Activated CD4-positive, alpha-beta T cell treated with anti-CD3 and anti-CD28 coated beads for 48 hours (primary cell): ENCODE measurements at regions not wholly inside any gene's neighbourhood (a gene's known extent, or its start where the extent isn't known, plus 50 kb on each side); places are given as distances from the start of the nearest gene placed in this dataset.

Experiments used
- DNase-seq: peaks from one replicate; pipeline ENCODE4 v3.0.0-alpha.2; 2020

DNA sequence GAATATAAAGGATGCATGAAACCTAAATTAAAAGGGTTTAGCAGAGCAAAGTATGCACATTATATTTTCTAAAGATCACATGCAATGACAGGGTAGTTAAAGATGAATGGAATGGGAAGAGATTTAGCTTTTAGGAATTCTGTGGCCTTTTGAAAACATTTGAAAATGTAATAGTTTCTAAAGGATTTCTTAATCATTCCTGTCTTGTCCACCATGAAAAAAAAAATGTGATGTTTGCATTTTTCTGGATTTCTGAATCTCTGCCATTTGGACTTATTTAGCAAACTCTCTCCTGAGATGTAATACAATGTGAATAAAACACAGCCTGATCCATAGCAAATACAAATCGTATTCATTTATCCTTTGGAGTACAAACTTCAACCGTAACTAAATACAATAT, 126.6 kb upstream of the RAB11FIP2 start:
- DNase-seq, result no peak

DNA sequence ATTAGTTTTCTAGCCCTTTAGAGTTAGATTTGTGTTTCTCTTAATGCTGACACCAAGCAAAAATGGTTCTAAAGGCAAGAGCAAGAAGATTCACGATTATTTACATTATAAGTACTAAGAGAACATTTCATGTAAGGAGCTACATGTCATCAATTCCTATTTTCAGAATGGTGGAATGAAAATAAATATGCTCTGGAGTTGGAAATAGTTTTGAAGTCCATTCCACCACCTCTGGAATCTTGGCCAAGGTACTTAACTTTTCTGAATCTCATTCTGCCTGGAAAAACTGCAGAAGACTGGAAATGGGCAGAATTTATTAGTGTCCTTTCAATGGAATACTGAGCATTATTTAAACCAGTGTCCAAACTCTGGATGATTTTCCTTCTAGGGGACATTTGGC, 125.1 kb upstream of the RAB11FIP2 start:
- DNase-seq, result no peak

DNA sequence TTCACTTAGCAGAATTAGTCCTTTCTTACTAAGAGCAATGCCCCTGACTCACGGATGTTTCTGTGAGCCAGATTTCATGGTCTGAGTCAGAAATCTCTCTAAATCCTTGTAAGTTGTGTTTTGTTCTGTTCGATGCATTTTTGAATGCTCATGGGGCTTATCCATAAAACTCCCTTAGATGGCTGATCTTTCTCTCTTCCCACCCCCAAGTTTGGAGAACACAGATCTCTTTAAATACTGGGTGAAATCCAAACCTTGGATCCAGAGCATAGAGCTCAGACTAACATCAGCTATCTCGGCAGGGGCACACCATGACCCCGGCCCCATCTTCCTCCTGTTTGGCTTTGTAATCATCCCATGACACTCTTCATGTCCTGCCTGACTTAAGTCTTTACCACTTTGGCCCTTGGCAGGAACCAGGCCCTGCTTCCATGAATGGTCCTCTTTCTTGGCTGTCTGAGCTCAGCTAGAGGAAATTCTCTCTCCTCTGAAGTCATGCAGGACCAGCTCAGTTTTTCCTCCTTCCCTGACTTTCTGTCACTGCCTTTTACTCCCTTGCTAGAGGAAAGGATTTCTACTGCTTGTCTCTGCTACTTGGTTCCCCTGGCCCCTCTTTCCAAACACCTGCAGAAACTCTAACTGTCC, 120.4 kb upstream of the RAB11FIP2 start:
- DNase-seq, result no peak

DNA sequence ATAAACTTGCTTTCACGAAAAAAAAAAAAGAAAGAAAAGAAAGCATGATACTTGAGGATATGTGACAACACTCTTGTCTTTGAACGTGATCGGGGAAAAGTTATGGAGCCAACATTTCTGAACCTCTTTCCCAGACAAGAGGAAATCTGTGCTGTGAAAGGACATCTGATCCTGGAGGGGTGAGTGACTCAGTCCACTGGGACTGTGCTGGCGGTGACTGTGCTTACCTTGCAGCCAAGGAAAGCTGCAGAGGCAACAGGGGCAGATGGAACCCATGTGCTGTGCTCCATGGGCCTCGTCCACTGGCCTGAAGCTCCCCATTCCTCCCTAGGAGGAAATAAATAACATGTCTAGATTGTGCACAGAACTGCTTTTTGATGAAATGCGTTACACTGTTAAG, 116.5 kb upstream of the RAB11FIP2 start:
- DNase-seq, result no peak

DNA sequence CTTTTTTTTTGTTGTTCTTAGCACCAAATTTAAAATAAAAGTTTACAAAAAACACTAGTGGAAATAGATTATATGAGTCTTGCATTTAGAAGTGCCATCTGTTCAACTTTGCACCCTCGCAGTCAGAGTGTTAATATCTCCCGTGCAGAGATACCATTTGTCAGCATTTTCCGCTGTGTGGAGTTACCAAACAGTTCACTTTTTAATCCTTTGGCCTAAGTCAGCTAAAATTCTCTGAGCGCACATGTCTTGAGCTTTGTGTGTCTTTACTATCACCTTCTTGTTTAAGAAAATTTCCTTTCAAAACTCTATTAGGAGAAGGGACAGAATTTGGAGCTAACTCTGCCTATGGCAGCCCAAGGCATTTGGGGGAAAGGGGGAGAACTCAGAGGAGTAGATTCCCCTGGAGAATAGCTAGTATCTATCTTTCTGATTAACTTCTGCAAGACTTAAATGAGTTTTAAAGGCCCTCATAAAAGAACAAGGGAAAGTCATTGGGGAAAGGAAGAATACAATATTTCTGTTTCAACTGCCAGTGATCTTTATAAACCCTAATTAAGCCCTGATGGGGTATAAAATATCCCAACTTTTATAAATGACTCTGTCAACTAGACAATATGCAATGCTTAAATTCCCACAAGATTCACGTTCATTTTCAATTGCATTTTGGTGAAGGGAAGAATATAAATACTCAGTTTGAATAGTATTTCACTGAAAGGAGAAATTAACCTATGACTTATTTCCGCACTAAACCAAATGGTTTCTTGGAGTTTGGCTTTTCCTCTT, 114.9 kb upstream of the RAB11FIP2 start:
- DNase-seq, result no peak

DNA sequence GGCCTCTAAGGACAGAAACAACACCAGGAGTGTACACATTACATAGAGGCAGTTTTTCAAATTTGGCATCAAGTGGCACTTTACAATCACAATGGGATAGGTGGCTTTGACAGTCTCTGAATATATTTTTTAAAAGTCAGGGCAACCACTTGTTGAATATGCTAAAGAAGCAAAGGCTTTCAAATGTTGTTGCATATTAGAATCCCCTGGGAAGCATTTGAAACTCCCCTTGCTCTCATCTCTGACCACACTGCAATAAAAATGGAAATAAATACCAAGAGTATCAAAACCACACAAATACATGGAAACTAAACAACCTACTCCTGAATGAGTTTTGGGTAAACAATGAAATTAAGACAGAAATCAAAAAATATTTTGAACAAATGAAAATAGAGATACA, 106.5 kb upstream of the RAB11FIP2 start:
- no peak for DNase-seq

DNA sequence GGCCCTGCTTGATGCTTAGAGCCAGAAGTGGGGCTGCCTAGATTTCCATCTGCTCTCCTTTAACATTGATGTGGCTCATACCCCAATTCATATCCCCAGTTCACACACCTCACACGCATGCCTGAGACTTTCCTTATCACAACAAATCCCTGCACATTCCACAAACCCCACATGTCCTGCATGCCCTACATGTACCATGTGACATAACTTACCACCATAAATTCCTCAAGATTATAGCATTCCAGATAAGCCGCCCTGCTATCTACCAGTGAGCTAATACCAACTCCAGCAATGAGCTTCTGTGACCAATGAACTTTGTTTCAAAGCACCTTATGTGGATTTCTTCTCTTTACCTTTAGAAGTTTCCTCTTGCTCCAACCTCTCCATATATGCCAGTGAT, 104.7 kb upstream of the RAB11FIP2 start:
- no peak for DNase-seq

DNA sequence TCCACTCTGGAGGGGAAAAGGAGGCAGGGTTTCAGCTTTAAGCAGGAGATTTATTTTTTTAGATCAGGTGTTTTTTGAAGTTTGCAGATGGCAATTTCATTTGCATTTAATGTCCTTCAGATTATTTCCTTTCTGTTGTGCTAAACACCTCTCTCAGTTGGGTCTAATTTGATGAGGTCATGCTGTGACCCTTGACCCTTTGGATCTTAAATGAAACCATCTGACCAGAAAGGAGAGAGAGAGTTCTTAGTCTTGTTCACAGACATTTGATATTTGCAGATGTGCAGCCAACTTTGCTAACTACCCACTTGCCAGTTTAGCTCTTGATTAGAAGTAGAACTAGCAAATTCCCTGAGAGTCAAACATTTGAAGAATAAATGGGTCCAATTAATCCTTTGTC, 101.5 kb upstream of the RAB11FIP2 start:
- DNase-seq, result no peak

DNA sequence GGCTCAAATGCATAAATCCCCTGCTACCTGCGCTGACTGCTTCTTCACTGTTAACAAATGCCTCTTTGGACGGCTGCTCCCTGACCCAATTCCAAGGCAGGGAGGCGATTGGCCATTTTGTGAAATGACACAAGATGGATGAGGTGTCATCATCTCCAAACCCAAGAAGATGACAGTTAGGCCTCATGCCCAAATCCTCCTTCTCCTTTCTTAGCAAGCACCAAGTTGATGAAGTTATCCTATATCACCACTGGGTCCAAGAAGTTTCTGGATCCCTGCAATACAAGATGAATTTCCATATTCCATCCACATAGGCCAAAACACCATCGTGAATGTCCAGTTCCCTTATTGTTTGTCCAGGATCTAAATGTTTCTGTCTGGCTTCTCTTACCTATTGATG, 98.5 kb upstream of the RAB11FIP2 start:
- DNase-seq, result no peak

DNA sequence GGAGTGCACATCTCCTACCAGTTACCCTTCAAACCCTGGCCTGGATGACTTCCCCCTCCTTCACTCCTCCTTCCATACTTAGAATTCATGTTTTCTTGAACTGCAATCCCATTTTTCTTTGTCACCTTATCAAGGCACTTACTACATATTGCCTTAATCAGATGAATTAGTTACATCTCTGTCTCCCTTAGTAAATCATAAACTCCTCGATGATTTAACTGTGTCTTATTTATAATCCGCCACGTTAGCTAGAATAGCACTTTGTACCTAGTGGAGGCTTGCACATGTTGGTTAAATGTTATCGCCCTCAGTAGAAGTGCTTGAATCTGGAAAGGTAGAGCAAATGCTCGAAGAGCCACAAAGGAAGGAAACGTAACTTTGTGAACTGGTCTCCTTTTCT, 94.7 kb upstream of the RAB11FIP2 start:
- no peak for DNase-seq

DNA sequence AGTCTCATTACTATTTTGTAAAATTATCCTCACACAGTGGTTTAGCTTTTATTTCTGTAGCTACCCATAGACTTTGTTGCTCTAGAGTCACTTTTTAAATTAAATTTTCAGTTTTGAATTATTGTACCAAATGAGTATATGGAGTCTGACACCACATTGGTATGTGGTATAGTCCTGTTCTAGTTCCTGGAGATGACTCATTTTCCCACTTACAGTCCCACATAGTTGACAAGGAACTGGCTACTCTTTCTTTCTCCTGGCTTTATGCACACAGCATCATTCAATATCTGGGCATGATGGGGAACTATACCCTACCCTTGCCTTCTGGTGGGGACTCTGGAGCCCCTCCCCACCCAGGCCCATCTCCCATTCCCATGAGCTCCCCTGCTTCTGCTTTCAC, 92.6 kb upstream of the RAB11FIP2 start:
- DNase-seq, result no peak

DNA sequence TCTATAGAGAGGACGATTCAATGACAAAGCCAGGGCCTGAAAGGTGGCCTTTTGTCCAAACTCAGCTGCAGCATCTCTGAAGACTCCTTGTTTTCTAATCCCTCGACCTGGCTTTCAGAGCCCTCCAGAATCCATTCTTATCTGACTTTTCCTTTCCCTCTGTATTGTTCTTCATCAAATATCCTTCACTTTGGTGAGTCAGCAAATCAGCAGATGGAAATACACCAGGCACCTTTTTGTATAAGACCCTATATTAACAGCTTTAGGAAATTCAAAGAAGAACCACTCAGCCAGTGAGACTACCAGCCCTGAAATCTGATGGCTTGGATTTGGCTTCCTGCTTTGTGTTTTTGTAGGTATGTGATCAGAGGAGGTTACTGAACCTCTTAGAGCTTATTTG, 81.9 kb upstream of the RAB11FIP2 start:
- DNase-seq, result no peak

DNA sequence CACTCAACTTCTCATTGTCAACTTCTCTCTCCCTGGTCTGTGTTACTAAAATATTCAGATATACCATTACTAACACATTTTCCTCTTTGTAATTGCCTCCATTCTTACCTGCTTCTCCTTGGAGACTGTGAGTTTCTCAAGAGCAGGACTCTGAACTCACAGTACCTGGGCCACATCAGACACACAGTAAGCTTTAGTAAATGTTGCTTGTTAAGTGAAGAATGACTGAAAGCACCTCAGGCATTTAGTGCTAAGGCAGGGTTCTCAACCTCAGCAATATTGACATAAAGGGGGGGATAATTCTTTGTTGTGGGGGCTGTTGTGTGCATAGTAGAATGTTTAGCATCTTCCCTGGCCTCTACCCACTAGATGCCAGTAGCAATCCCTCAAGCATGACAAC, 72.0 kb upstream of the RAB11FIP2 start:
- no peak for DNase-seq

DNA sequence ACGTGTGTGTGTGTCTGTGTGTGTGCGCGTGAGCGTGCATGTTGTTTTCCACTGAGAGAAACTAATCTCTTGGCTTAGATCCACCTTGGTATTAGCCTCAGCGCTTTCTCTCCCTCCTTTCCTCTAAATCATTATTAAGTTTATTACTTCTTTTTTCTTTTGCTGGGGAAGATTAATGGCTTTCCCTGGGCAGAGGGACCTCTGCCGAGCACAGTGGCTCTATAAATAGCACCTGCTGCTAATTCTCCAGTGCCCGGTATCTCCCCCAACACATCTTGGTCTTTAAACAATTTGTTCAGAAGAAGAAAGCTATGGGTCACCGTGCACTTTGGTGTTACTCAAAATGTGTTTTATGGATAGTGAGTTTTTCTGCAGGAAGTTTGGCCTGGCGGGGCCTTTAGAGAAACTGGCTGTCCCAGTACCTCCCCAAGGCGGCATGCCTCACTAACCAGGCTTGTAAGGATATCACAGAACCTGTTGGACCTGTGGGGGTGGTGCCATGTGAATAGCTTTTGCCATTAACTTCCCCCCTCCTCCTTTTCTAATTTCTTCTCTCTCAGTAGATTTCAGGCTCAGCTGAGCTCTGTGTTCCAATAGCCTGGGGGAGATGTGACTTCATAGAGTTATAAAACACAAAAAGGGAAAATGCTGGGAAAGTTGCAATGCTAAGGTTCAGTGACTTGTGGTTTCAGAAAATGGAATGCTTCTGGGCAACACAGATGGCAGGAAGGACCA, 70.1 kb upstream of the RAB11FIP2 start:
- DNase-seq, result no peak

DNA sequence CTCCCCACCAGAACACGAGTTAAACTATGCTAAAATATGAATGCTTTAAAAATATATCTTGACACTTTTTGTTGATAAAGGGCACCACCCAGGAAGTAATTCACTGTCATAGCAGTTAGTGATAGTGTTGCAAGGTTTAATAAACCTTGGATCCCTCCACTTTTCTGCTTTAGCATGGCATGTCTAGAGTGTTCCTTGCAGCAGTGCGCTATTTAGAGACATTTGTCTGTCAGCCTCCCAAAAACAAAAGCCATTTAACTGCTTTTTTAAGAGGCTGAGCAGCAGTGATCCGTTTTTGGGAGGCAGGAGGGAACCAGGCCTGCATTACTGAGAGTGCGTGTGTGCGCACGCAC, 69.6 kb upstream of the RAB11FIP2 start:
- DNase-seq, result no peak

DNA sequence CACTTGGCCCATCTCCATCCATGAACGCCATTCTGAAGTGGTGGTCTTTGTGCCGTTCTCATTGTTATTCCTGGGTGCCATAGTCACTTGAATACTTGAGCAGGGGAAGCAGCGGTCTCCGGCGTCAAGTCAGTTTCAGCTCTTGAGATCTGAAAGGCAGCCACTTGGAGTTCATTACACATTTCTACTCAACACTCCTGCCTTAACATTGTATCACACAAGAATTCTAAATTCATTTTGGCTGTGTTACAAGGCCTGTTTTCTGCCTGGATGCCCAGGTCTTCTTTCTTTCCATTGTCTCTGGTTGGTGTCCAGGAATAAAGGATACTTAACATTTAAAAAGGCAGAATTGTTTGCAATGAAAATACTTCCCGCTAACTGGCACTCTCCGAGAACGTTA, 69.0 kb upstream of the RAB11FIP2 start:
- DNase-seq, result no peak

DNA sequence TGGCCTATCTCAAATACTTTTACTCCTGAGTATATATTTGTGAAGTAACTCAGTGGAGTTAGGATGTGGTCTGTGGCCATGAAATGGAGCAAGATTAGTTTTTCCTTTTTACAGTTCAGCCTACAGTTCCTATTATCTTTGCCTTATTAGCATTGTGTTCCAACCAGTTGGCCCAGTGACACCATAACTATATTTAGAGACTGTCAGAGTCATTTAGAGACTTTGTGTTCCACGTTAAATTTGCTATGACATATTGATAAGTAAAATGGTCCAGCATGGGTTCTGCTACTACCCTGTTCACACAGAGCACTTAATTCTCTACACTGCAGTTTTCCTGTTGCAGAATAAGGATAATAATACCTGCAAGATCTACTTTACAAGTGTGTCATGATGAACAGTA, 68.3 kb upstream of the RAB11FIP2 start:
- no peak for DNase-seq

DNA sequence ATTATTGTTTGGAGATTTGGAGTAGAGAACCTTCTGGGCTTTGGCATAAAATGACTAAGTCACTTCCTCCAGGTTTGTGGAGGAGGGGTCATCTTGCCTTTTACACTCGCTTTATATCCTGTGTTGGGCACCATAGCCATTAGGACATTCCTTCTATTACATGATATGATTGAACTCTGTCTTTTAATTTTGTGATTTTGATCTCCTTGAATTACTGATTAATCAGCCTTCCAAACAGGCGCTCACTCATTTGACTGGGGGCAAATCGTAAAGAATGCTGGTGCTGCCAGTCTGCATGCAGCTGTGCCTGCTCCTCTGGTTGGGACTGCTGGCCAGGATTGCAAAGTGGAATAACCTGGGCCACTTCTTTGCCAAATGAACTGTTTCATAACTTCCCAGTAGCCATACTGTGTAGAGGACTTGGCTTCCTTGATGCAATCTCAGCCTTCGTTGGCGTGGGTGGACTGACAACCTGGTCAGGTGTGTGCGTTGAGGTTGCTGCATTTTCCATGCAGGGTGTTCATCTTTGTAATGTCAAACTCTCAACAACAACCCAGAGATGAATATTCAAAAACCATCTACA, 65.9 kb upstream of the RAB11FIP2 start:
- no peak for DNase-seq

DNA sequence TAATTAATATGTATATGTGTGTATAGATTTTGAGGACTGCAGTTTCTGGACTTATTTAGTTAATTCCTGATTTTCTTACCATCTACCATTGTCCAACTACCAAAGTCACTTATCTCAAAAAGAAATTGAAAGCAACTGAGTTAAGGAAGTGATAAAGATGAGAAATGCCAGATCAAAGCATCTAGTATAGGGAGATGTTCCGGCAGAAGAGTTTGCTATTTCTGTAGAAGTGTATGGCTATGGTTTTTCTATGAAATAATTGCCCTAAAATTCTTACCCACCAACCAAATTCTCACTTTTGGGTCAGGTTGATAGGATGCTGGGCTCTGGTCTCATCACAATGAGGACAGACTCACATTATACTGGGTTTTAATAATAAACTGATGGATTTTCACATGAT, 64.0 kb upstream of the RAB11FIP2 start:
- DNase-seq, result no peak

DNA sequence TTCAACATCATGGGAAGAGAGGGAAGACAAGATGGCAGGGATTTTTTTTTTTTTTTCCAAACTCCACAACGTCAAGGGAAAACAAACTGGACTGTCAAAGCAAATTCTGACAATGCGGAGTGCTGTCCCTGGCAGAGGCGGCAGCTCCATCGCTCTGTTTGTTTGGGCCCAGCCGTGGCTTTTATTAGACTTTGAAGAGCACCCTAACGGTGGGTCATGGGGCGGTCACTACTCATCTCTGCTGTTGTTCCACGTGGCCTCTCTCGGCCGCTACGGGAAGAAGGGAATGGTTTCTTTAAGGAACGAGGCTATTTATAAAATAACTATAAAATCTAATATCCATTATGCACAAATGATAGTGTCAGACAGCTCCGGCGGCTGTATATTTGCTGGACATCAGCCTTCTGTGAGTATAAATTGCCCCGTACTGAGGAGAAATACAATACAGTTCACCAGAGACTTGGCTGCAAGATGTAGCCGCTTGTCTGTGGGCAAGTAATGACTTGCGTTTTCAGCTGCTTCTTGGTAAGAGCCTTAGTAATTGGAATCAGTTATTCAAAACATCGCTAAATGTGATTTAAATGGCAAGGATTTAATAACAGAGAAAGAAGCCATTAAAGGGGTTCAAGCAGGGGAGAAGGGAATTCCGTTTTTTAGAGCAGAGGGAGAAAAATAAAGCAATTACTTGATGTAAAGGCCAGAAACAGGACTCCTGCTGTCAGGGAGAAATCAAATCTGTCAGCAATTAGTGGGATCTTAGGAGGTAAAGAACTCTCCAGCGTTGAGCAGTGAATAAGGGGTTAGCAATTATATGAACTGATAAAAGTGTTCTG, 61.7 kb upstream of the RAB11FIP2 start:
- DNase-seq, result no peak

DNA sequence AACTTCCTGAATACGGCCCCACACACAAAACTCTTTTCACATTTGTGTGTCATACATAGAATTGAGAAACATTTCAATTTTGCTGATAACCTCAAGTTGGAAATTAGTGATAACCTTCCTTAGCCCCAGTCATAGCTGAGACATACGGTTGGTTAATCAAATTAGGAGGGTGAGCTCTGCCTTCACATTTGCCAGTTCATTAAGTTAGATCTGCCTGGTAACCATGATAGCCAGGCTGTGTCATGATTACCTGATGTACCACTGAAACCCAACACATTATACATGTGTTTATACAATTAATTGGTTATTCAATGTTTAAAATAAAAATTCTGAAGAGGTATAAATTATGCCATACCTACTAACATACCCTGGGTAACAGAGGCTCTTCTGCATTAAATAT, 60.8 kb upstream of the RAB11FIP2 start:
- DNase-seq, result no peak

DNA sequence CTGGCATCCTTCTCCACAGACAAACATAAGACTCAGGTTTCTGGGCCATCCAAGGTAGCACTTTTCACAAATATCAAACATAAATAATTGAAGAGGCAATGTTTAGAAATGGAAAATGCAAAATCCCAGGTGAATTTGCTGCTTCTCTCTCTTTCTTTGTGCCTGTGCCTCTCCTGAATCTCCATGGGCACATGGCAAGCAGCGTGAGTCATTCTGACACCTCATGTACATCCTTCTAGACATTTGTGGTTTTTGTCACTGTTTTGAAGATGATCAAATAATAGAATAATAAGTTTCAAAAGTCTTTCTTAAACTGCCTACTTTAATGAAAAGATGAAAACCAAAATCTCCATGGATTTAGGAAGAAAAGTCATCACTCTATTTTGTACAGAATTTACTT, 60.3 kb upstream of the RAB11FIP2 start:
- DNase-seq, result no peak

DNA sequence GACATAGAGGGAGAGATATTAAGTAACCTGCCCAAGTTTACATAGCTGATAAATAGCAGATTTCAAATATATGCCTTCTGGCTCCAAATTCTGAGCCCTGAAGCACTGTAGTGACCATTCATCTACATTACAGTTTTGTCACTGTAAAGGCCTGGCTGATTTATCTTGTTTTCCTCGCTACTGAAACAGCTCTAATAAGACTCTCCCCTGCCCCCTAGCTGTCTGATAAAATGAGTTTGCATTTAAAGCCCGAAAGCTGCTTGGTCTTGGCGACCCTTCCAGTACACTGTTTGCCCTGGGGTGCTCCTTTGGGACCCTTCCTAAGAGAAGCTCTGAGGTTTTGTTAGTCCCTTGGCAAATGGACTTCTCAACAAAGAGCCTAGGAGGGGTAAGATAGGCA, 59.7 kb upstream of the RAB11FIP2 start:
- DNase-seq, result no peak
